ENCODE measurements at regions not wholly inside any gene's neighbourhood (a gene's known extent, or its start where the extent isn't known, plus 50 kb on each side); places are given as distances from the start of the nearest gene placed in this dataset.

DNA sequence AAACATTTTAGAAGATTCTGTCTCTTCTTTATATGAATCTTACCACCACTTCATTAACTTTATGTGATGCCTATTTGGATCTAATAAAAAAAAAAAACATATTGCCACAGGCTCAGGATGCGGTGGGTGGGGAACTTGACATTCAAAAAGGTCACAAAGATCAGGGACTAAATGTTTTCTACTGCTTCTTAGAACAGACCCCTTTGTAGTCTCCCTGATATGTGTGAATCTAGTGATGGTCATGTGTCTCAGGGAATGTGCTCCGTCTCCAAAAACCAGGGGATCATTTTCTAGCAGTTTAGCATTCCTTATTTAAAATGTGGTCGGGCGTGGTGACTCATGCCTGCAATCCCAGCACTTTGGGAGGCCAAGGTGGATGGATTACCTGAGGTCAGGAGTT is 807.8 kb upstream of the CHAC2 start:
- H3K27ac Mint-ChIP-seq: no peak overlapping the region
- no peak overlapping the region for H3K4me3 Mint-ChIP-seq
- H3K9me3 Mint-ChIP-seq: no peaks in the 10 kb centered on the region
- Histone ChIP-seq H3K4me3 (ENCODE audit: low read length) (no peak overlapping the region), H3K9ac (ENCODE audit: extremely low read depth, low read length, poor library complexity, severe bottlenecking) (no peak overlapping the region), H3K4me1 (ENCODE audit: control insufficient read depth, insufficient read depth, low read length) (no peaks in the 10 kb centered on the region), H3K27me3 (ENCODE audit: control insufficient read depth, insufficient read depth, low read length, poor library complexity, severe bottlenecking) (no peaks in the 10 kb centered on the region), H3K27ac (ENCODE audit: low read depth, low read length) (no peak overlapping the region), H3K9me3 (ENCODE audit: control insufficient read depth, low read length) (no peaks in the 10 kb centered on the region), H3K36me3 (ENCODE audit: control insufficient read depth, insufficient read depth, low read length) (no peaks in the 10 kb centered on the region)
- DNase-seq: no peak
- no peaks in the 10 kb centered on the region for H3K36me3 Mint-ChIP-seq (ENCODE audit: low read depth)
- no peaks in the 10 kb centered on the region for H3K27me3 Mint-ChIP-seq (ENCODE audit: insufficient read depth)
- 95 to 100% methylated on average over 1 to 4 of the region's 4 CpGs for WGBS, 2 experiments (ENCODE audit: insufficient coverage in 1 of 2, insufficient read length in 1 of 2)
- TF ChIP-seq, protein P1, sequence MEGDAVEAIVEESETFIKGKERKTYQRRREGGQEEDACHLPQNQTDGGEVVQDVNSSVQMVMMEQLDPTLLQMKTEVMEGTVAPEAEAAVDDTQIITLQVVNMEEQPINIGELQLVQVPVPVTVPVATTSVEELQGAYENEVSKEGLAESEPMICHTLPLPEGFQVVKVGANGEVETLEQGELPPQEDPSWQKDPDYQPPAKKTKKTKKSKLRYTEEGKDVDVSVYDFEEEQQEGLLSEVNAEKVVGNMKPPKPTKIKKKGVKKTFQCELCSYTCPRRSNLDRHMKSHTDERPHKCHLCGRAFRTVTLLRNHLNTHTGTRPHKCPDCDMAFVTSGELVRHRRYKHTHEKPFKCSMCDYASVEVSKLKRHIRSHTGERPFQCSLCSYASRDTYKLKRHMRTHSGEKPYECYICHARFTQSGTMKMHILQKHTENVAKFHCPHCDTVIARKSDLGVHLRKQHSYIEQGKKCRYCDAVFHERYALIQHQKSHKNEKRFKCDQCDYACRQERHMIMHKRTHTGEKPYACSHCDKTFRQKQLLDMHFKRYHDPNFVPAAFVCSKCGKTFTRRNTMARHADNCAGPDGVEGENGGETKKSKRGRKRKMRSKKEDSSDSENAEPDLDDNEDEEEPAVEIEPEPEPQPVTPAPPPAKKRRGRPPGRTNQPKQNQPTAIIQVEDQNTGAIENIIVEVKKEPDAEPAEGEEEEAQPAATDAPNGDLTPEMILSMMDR (conservative IDR thresholded peaks at IDR 0.05): no peak
- peaks cover 5% of the 10 kb centered on the region for H3K4me1 Mint-ChIP-seq

DNA sequence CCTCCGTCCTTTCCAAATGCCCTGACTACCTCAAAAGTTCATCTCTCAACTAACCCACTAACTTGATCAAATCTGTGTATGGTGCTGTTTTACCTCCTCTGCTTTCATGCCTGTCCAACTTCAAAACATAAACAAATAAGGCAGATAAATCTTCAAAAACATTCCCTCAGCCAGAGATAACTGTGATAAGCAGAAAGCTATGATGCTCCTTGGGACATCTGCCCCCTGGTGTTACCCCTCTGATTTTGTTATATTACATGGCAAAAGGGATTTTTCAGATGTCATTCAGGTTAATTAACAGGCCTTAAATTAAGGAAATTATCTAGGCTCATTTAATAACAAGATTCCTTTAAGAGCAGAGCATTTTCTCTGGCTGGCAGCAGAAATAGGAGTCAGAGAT is 810.8 kb upstream of the CHAC2 start:
- Mint-ChIP-seq H3K27ac (no peak overlapping the region), H3K4me3 (no peak overlapping the region), H3K9me3 (no peaks in the 10 kb centered on the region), H3K36me3 (ENCODE audit: low read depth) (no peaks in the 10 kb centered on the region), H3K4me1 (peaks cover 3% of the 10 kb centered on the region), H3K27me3 (ENCODE audit: insufficient read depth) (no peaks in the 10 kb centered on the region)
- Histone ChIP-seq H3K4me1 (ENCODE audit: control insufficient read depth, insufficient read depth, low read length) (no peaks in the 10 kb centered on the region), H3K4me3 (ENCODE audit: low read length) (no peak overlapping the region), H3K27me3 (ENCODE audit: control insufficient read depth, insufficient read depth, low read length, poor library complexity, severe bottlenecking) (no peaks in the 10 kb centered on the region), H3K27ac (ENCODE audit: low read depth, low read length) (no peak overlapping the region), H3K36me3 (ENCODE audit: control insufficient read depth, insufficient read depth, low read length) (no peaks in the 10 kb centered on the region), H3K9ac (ENCODE audit: extremely low read depth, low read length, poor library complexity, severe bottlenecking) (no peak overlapping the region), H3K9me3 (ENCODE audit: control insufficient read depth, low read length) (no peaks in the 10 kb centered on the region)
- DNase-seq: no peak
- WGBS, 2 experiments (ENCODE audit: insufficient coverage in 1 of 2, insufficient read length in 1 of 2): 86 to 88% methylated on average over 1 of the region's 1 CpG
- TF ChIP-seq, protein P1 (conservative IDR thresholded peaks at IDR 0.05): peak; percentile 69

DNA sequence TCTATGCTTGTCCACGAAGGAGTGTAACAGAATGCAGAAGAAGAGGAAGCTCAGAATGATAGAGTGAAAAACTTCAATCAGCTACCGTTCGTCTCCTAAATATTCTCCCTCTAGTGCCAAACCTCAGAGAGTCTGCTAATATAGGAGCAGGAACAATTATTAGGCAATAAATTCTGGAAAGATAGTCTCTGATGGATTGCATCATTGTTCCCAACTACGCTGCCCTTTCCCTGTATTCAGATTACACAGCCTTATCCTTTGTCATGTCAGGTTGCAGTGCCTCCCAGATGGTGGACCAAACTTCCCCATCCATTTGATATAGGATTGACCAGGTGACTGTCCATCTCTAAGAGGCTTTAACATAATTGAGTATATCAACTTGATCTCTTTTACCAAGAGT is 811.5 kb upstream of the CHAC2 start:
- peaks cover 3% of the 10 kb centered on the region for H3K4me1 Mint-ChIP-seq
- Histone ChIP-seq H3K27ac (ENCODE audit: low read depth, low read length) (no peak overlapping the region), H3K27me3 (ENCODE audit: control insufficient read depth, insufficient read depth, low read length, poor library complexity, severe bottlenecking) (no peaks in the 10 kb centered on the region), H3K4me3 (ENCODE audit: low read length) (no peak overlapping the region), H3K9me3 (ENCODE audit: control insufficient read depth, low read length) (no peaks in the 10 kb centered on the region), H3K9ac (ENCODE audit: extremely low read depth, low read length, poor library complexity, severe bottlenecking) (no peak overlapping the region), H3K4me1 (ENCODE audit: control insufficient read depth, insufficient read depth, low read length) (no peaks in the 10 kb centered on the region), H3K36me3 (ENCODE audit: control insufficient read depth, insufficient read depth, low read length) (no peaks in the 10 kb centered on the region)
- TF ChIP-seq, protein P1 (conservative IDR thresholded peaks at IDR 0.05): no peak
- H3K27me3 Mint-ChIP-seq (ENCODE audit: insufficient read depth): no peaks in the 10 kb centered on the region
- no peaks in the 10 kb centered on the region for H3K9me3 Mint-ChIP-seq
- no peak overlapping the region for H3K27ac Mint-ChIP-seq
- 96 to 98% methylated on average over 3 to 4 of the region's 4 CpGs for WGBS, 2 experiments (ENCODE audit: insufficient coverage in 1 of 2, insufficient read length in 1 of 2)
- H3K36me3 Mint-ChIP-seq (ENCODE audit: low read depth): no peaks in the 10 kb centered on the region
- H3K4me3 Mint-ChIP-seq: no peak overlapping the region
- no peak for DNase-seq
